ENCODE measurements at regions not wholly inside any gene's neighbourhood (a gene's known extent, or its start where the extent isn't known, plus 50 kb on each side); places are given as distances from the start of the nearest gene placed in this dataset.

- intact Hi-C loops (cut with micrococcal nuclease): no loop called here
- Mint-ChIP-seq H3K9me3 (ENCODE audit: unreplicated experiment) (no peaks in the 10 kb centered on the region), H3K36me3 (ENCODE audit: insufficient read depth, unreplicated experiment) (peaks cover 5% of the 10 kb centered on the region), H3K4me1 (ENCODE audit: insufficient read depth, unreplicated experiment) (no peaks in the 10 kb centered on the region), H3K27ac (ENCODE audit: low read depth, unreplicated experiment) (no peak overlapping the region), H3K27me3 (ENCODE audit: insufficient read depth, unreplicated experiment) (peaks cover 22% of the 10 kb centered on the region), H3K4me3 (ENCODE audit: unreplicated experiment) (no peak overlapping the region)
- ChIA-PET CTCF (interaction anchor here (1.2 kb wide), 1 partner anchor 11 kb away, joined by 3 read pairs; no protein-coding TSS in a partner anchor), POLR2A (no interaction called here)
- DNase-seq (ENCODE audit: unreplicated experiment): no peak
- no TSS peak for BruUV-seq (replicated peaks)
- no peak for TF ChIP-seq CTCF (IDR thresholded peaks at IDR 0.05; ENCODE audit: unreplicated experiment)
Observed at GRCh38 chr4:84394386-84394785, 104.7 kb downstream of the NKX6-1 start.

DNA sequence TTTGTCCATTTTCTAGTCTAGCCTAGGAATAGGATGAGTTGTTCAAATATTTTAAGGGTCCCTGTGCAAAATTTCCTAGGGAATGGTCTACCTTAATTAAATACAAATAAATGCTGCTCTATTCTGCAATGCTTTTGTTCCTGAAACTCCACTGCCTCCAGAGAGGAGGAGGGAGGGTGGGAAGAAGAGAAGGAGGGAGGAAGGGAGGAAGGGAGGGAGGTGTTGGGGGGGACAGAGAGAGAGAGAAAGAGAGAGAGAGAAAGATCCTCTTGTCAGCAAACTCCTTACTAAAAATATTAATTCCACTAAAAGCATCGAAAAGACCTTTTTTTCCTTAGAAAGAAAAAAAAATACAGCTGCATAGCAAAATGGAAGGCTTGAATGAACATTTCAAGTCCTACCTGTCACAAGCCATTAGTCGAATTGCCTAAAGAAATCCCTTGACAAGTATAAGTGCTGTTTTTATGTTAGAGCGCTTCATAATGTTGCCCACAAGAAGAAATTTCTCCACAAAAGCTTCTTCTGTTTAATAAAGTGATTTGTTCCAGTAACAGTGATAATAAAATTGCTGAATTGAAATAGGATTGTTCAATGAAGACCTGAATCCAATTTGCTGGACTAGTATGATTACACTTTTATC, 106.0 kb downstream of the NKX6-1 start:
- H3K4me1 Mint-ChIP-seq (ENCODE audit: insufficient read depth, unreplicated experiment): no peaks in the 10 kb centered on the region
- H3K4me3 Mint-ChIP-seq (ENCODE audit: unreplicated experiment): no peak overlapping the region
- peaks cover 5% of the 10 kb centered on the region for H3K36me3 Mint-ChIP-seq (ENCODE audit: insufficient read depth, unreplicated experiment)
- CTCF ChIA-PET: interaction anchor here (0.7 kb wide), 1 partner anchor 7 kb away, joined by 3 read pairs; no protein-coding TSS in a partner anchor
- peaks cover 13% of the 10 kb centered on the region for H3K27me3 Mint-ChIP-seq (ENCODE audit: insufficient read depth, unreplicated experiment)
- BruUV-seq (replicated peaks): no TSS peak
- H3K9me3 Mint-ChIP-seq (ENCODE audit: unreplicated experiment): no peaks in the 10 kb centered on the region
- no peak for TF ChIP-seq CTCF (IDR thresholded peaks at IDR 0.05; ENCODE audit: unreplicated experiment)
- DNase-seq (ENCODE audit: unreplicated experiment): no peak
- POLR2A ChIA-PET: no interaction called here
- intact Hi-C loops (cut with micrococcal nuclease): no loop called here
- H3K27ac Mint-ChIP-seq (ENCODE audit: low read depth, unreplicated experiment): no peak overlapping the region

- CTCF ChIA-PET: interaction anchor here (0.6 to 1.0 kb wide), 2 partner anchors 226 to 618 kb away, joined by 4 read pairs; no protein-coding TSS in a partner anchor
- H3K36me3 Mint-ChIP-seq (ENCODE audit: insufficient read depth, unreplicated experiment): no peaks in the 10 kb centered on the region
- no peaks in the 10 kb centered on the region for H3K4me1 Mint-ChIP-seq (ENCODE audit: insufficient read depth, unreplicated experiment)
Observed at GRCh38 chr4:84389406-84389805, 109.7 kb downstream of the NKX6-1 start.

DNA sequence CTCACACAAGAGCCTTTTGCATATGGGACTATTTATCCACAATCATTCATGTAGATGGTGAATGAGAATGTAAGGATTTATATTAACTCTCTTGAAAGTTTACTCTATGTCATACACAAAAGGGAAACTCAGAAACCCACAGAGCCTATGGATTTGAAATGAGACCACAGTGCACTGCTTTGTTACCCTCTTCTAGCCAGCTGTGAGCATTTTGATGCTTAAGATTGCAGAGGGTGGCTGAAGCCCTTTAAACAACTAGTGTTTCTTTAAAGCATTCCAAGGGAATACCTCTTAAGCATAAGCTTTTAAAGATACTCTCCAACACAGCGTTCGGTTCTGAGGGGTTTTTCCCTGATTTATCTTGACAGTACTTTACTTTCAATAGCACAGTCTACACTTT, 113.9 kb downstream of the NKX6-1 start:
- ChIA-PET CTCF (no interaction called here), POLR2A (no interaction called here)
- no peak for TF ChIP-seq CTCF (IDR thresholded peaks at IDR 0.05; ENCODE audit: unreplicated experiment)
- intact Hi-C loops (cut with micrococcal nuclease): no loop called here
- Mint-ChIP-seq H3K4me3 (ENCODE audit: unreplicated experiment) (no peak overlapping the region), H3K36me3 (ENCODE audit: insufficient read depth, unreplicated experiment) (no peaks in the 10 kb centered on the region), H3K4me1 (ENCODE audit: insufficient read depth, unreplicated experiment) (peaks cover 3% of the 10 kb centered on the region), H3K9me3 (ENCODE audit: unreplicated experiment) (no peaks in the 10 kb centered on the region), H3K27ac (ENCODE audit: low read depth, unreplicated experiment) (no peak overlapping the region), H3K27me3 (ENCODE audit: insufficient read depth, unreplicated experiment) (peaks cover 12% of the 10 kb centered on the region)
- no peak for DNase-seq (ENCODE audit: unreplicated experiment)
- BruUV-seq (replicated peaks): no TSS peak

More at GRCh38 chr4:84389406-84389805, 109.7 kb downstream of the NKX6-1 start:
- Mint-ChIP-seq H3K27me3 (ENCODE audit: insufficient read depth, unreplicated experiment) (peaks cover 24% of the 10 kb centered on the region), H3K27ac (ENCODE audit: low read depth, unreplicated experiment) (no peak overlapping the region), H3K4me3 (ENCODE audit: unreplicated experiment) (no peak overlapping the region), H3K9me3 (ENCODE audit: unreplicated experiment) (no peaks in the 10 kb centered on the region)
- TF ChIP-seq CTCF (IDR thresholded peaks at IDR 0.05; ENCODE audit: unreplicated experiment): no peak
- POLR2A ChIA-PET: no interaction called here
- intact Hi-C loops (cut with micrococcal nuclease): no loop called here
- BruUV-seq (replicated peaks): no TSS peak
- DNase-seq (ENCODE audit: unreplicated experiment): no peak

Measured in MCF 10A (cell line).